Tibial artery (tissue), 4 donors: ENCODE measurements at regions not wholly inside any gene's neighbourhood (a gene's known extent, or its start where the extent isn't known, plus 50 kb on each side); places are given as distances from the start of the nearest gene placed in this dataset.

Source experiments
- DNase-seq, 2 donors: peaks; one replicate each; pipeline ENCODE4 v3.0.0-alpha.2; 2019
- H3K27ac ChIP-seq, 2 donors: fragments of 200-600 bp; sonication (generic) in 1 of 2; 1 replicate in 1 of 2; 2 replicates in 1 of 2; pipeline ENCODE4 v1.5.1; 2018 to 2019; ENCODE audit warnings: mild to moderate bottlenecking in 1 of 2
- H3K27me3 ChIP-seq, 2 donors: fragments of 200-600 bp; sonication (generic) in 1 of 2; one replicate each; pipeline versions ENCODE4 v1.5.1 to v1.6.0; 2016 to 2019
- H3K36me3 ChIP-seq, 3 donors: fragments of 200-600 bp; sonication (generic) in 2 of 3; one replicate each; pipeline ENCODE4 v1.5.1; 2016 to 2019; ENCODE audit warnings: mild to moderate bottlenecking in 2 of 3
- H3K4me1 ChIP-seq, 4 donors: fragments of 200-600 bp; sonication (generic) in 2 of 4; 1 replicate in 3 of 4; 2 replicates in 1 of 4; pipeline ENCODE4 v1.5.1; 2016 to 2019
- H3K4me3 ChIP-seq, 2 donors: fragments of 200-600 bp; sonication (generic) in 1 of 2; 1 replicate in 1 of 2; 2 replicates in 1 of 2; pipeline ENCODE4 v1.5.1; 2018 to 2019; ENCODE audit warnings: mild to moderate bottlenecking in 2 of 2
- H3K9me3 ChIP-seq, 3 donors: fragments of 200-600 bp; sonication (generic) in 1 of 3; one replicate each; pipeline ENCODE4 v1.5.1; 2016 to 2019
- CTCF ChIP-seq, 2 experiments: fragments of 200-600 bp in 1 of 2; fragments of 450-650 bp in 1 of 2; IDR thresholded peaks; one replicate each; pipeline ENCODE4 v1.5.1; 2017 to 2019; ENCODE audit warnings: antibody characterized with exemption in 2 of 2, mild to moderate bottlenecking in 1 of 2, moderate library complexity in 1 of 2
- intact Hi-C: fragments of 100-400 bp; cut with DNase I; formaldehyde crosslinking; loops from one replicate; pipeline ENCODE4 v1.15.0; 2023; ENCODE audit warnings: low total_unique reads

GRCh38 chr2:121094101-121094500 is 190.9 kb downstream of the TFCP2L1 start:
- no peak for TF ChIP-seq CTCF (IDR thresholded peaks at IDR 0.05)
- Histone ChIP-seq H3K36me3 (no peaks in the 10 kb centered on the region), H3K27ac (no peak overlapping the region), H3K9me3 (no peaks in the 10 kb centered on the region), H3K4me1 (peaks cover 0 to under 1% (median under 1%) of the 10 kb centered on the region in 4 donors), H3K4me3 (no peak overlapping the region), H3K27me3 (peaks cover 0 to 20% of the 10 kb centered on the region in 2 donors)
- intact Hi-C loops, result no loop called here
- DNase-seq, result no peak

- no peaks in the 10 kb centered on the region for H3K4me1 ChIP-seq
- intact Hi-C loops, result no loop called here
- peaks cover 0 to 16% of the 10 kb centered on the region in 2 donors for H3K27me3 ChIP-seq
- TF ChIP-seq CTCF (IDR thresholded peaks at IDR 0.05), result no peak
- no peak for DNase-seq
- H3K4me3 ChIP-seq, result no peak overlapping the region
- H3K9me3 ChIP-seq, result no peaks in the 10 kb centered on the region
- no peak overlapping the region for H3K27ac ChIP-seq
- no peaks in the 10 kb centered on the region for H3K36me3 ChIP-seq
These were observed 190.2 kb downstream of the TFCP2L1 start for GRCh38 chr2:121094845-121095244.

GRCh38 chr2:121095257-121096080 is 189.5 kb downstream of the TFCP2L1 start:
- Histone ChIP-seq H3K27me3 (peaks cover 0 to 11% of the 10 kb centered on the region in 2 donors), H3K4me3 (no peak overlapping the region), H3K27ac (no peak overlapping the region), H3K4me1 (no peaks in the 10 kb centered on the region), H3K36me3 (no peaks in the 10 kb centered on the region), H3K9me3 (no peaks in the 10 kb centered on the region)
- DNase-seq, result peak in 1 of 2 donors; percentile 77
- intact Hi-C loops, result no loop called here
- peak; percentile 47 to 71 for TF ChIP-seq CTCF (IDR thresholded peaks at IDR 0.05)

- no peak for TF ChIP-seq CTCF (IDR thresholded peaks at IDR 0.05)
- no peaks in the 10 kb centered on the region for H3K9me3 ChIP-seq
- DNase-seq, result no peak
- no peak overlapping the region for H3K4me3 ChIP-seq
- no peaks in the 10 kb centered on the region for H3K36me3 ChIP-seq
- H3K27me3 ChIP-seq, result peaks cover 0 to 22% of the 10 kb centered on the region in 2 donors
- intact Hi-C loops, result no loop called here
- H3K27ac ChIP-seq, result no peak overlapping the region
- H3K4me1 ChIP-seq, result no peaks in the 10 kb centered on the region
These were observed 188.4 kb downstream of the TFCP2L1 start for GRCh38 chr2:121096611-121097010.

- TF ChIP-seq CTCF (IDR thresholded peaks at IDR 0.05), result no peak
- Histone ChIP-seq H3K9me3 (no peaks in the 10 kb centered on the region), H3K4me1 (no peaks in the 10 kb centered on the region), H3K27ac (no peak overlapping the region), H3K36me3 (no peaks in the 10 kb centered on the region), H3K27me3 (peaks cover 0 to 29% of the 10 kb centered on the region in 2 donors), H3K4me3 (no peak overlapping the region)
- intact Hi-C loops, result no loop called here
- DNase-seq, result no peak
These were observed 186.4 kb downstream of the TFCP2L1 start for GRCh38 chr2:121098556-121098955.
